ENCODE measurements at regions not wholly inside any gene's neighbourhood (a gene's known extent, or its start where the extent isn't known, plus 50 kb on each side); places are given as distances from the start of the nearest gene placed in this dataset.

DNA sequence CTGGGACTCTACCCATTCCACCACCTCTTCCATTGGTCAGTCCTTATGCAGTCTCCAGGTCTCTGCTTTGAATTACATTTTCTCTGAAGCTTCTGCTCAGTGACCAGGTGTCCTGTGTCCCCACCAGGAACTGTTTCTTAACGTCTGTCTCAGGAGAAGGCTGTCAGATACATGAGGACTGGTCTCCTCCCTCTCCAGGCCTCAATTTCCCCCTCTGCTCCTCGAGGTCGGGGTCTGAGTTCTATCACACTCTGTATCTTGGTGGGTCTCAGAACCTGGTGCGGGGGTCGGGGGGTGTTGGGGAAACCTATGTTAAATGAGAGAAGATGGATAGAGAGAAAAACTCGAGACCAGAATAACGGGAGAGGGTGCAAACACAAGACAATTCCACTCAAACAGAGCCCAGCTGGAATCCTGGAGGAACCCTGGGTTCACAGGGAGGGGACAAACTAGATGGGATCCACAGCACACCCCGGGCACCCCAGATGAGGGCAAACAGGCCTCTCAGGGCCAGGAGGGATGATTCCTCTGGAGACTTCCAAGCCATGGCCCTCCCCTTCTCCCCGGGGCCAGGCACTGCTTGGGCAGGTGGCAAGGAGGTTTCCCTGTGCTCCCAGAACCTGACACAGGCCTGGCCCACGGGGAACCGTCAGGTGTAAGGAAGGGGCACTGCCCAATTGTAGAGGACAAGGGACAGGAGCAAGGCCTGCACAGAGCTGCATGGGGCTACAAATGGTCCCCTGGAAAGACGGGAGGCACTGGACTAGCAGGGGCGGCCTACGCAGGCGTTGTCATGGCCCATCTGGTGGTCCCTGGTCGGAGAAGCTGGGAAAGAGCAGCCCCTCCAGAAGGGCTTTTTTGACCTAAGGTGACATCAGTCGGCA is 313.2 kb upstream of the DIO3 start:
- no peak overlapping the region for H3K4me3 ChIP-seq (replicated peaks; ENCODE audit: low read depth, low read length)
- TF ChIP-seq, protein P1, sequence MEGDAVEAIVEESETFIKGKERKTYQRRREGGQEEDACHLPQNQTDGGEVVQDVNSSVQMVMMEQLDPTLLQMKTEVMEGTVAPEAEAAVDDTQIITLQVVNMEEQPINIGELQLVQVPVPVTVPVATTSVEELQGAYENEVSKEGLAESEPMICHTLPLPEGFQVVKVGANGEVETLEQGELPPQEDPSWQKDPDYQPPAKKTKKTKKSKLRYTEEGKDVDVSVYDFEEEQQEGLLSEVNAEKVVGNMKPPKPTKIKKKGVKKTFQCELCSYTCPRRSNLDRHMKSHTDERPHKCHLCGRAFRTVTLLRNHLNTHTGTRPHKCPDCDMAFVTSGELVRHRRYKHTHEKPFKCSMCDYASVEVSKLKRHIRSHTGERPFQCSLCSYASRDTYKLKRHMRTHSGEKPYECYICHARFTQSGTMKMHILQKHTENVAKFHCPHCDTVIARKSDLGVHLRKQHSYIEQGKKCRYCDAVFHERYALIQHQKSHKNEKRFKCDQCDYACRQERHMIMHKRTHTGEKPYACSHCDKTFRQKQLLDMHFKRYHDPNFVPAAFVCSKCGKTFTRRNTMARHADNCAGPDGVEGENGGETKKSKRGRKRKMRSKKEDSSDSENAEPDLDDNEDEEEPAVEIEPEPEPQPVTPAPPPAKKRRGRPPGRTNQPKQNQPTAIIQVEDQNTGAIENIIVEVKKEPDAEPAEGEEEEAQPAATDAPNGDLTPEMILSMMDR (IDR thresholded peaks at IDR 0.05; ENCODE audit: low read depth, low read length, missing control alignments), result no peak

DNA sequence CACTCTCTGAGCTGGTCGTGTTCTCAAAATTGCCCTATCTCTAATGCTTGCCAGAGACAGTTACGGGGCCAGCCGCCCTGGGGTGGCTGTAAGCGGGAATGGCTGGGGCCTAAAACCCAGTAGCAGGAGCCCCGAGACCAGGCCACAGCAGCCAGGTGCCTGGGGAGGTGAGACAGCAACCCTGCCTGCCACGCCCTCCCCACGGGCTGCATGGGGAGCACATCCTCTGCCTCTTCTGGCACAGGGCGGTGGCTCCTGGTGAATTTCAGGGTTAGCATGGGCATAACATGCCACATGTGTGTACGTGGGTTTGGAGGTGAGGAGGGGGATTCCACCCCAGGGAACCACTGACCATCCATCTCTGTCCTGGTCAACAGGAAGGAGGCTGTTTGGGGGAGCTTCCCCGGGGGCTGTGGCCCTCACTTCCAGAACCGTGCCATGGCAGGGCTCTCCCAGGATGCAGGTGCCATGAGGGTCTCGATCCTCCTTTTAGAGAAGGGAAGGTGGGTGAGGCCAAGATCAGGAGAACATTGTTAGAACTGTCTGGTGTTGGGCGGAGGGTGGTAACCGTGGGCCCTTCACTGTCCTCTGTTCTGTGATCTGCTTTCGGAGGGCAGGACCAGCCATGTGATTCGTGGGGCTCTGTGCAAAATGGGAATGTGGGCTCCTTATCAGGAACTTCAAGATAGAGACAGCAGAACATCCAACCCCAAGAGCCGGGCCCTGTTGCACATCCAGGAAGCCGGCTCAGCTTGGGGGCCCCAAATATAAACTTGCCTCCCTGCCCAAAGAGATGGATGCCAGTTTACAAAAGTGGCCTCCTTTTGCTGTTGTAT is 312.2 kb upstream of the DIO3 start:
- TF ChIP-seq, protein P1 (IDR thresholded peaks at IDR 0.05; ENCODE audit: low read depth, low read length, missing control alignments), result no peak
- no peak for DNase-seq (ENCODE audit: extremely low read depth, low read depth)

More for the DNA sequence above, 313.2 kb upstream of the DIO3 start:
- no peak for DNase-seq (ENCODE audit: extremely low read depth, low read depth)

DNA sequence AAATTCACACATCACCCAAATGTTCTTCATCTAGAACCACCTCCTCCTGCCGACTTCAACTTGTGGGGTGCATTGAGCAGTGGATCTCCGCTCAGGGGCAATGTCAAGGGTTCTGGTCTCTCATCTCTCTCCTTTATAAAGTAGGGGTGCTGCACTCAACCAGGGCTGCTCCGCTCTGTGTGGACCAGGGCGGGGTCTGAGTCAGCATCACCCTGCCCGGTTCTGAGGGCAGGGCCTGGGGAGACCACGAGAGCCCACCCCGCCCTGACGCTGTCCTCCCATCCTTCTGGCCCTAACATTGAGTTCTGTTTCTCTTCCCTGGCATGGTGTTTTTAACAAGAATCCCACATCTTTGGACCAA is 311.6 kb upstream of the DIO3 start:
- no peak for DNase-seq (ENCODE audit: extremely low read depth, low read depth)
- H3K4me3 ChIP-seq (replicated peaks; ENCODE audit: low read depth, low read length), result no peak overlapping the region
- TF ChIP-seq, protein P1 (IDR thresholded peaks at IDR 0.05; ENCODE audit: low read depth, low read length, missing control alignments), result no peak

More for the DNA sequence above, 312.2 kb upstream of the DIO3 start:
- H3K4me3 ChIP-seq (replicated peaks; ENCODE audit: low read depth, low read length), result no peak overlapping the region

DNA sequence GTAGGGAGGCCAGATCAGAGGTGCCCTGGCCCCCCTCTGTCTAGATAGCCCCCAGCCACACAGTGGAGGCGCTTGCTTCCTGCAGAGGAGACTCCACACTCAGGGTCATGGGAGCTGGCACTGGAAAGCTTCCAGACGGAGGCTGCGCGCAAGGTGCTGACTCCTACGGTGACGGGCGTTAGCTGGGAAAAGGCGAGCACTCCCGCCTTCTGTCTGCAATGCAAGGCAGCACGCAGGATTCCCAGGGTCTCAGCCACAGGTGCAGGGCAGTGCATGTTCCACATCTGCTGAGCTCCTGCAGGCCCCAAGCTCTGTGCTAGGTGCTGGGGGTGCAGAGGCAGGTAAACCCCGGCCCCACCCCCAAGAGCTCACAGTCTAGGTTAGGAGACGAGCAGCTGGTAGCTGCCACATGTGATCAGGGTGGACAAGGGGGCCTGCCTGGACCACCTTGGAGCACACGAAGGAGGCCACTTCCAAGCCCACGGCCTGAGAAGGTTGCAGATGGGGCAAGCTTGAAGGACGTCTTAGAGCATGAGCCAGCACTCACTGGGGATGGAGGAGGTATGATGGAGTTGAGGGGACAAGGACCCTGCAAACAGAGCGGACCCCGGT is 310.9 kb upstream of the DIO3 start:
- no peak for DNase-seq (ENCODE audit: extremely low read depth, low read depth)
- H3K4me3 ChIP-seq (replicated peaks; ENCODE audit: low read depth, low read length), result no peak overlapping the region
- TF ChIP-seq, protein P1 (IDR thresholded peaks at IDR 0.05; ENCODE audit: low read depth, low read length, missing control alignments), result no peak

DNA sequence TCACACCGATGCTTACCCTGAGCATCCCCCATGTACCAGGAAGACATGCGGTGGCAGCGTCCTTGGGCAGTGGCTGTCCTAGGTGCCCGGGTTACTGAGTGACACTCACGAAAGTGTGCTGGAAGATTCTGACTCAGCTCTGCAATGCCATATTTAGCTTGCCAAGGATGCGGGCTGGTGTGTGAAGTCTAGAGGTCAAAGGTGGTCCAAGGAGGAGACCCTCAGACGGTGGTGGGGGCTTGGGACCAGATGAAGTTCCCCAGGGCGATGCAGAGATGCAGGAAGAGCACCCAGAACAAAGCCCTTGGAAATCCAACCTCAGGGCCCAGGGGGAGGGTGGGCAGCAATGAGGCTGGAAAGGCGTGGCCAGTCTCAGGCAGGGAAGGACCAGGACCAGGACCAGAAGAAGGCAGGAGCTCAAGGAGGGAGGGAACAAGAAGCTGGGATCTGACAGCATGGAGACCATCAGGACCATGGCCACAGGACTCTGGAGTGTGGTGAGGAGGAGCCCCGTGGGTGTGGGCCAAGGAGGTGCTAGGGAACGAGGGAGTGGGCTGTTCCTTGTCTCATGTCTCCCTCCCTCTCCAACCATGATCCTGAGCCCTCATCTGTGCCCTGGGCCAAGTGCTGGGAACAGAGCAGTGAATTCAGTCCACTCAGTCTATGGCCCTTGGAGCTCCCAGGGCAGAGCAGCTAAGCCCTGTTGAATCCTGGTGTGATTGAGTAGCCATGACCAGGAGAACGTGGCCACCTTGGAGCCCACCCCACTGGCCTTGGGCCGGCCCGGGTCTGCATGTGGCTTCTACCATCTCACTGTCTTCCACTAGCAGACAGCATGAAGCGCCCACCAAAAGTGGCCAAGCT is 310.1 kb upstream of the DIO3 start:
- H3K4me3 ChIP-seq (replicated peaks; ENCODE audit: low read depth, low read length), result no peak overlapping the region
- DNase-seq (ENCODE audit: extremely low read depth, low read depth), result no peak
- TF ChIP-seq, protein P1 (IDR thresholded peaks at IDR 0.05; ENCODE audit: low read depth, low read length, missing control alignments), result no peak

Data from HFF-Myc (cell line).